Tibial nerve (tissue), 4 donors: ENCODE measurements at regions not wholly inside any gene's neighbourhood (a gene's known extent, or its start where the extent isn't known, plus 50 kb on each side); places are given as distances from the start of the nearest gene placed in this dataset.

ENCODE experiments used
- DNase-seq, 2 donors: peaks; one replicate each; pipeline ENCODE4 v3.0.0-alpha.2; 2019; ENCODE audit warnings: low spot score in 2 of 2
- H3K27ac ChIP-seq, 4 donors: fragments of 200-600 bp; sonication (generic) in 3 of 4; one replicate each; pipeline ENCODE4 v1.5.1; 2017 to 2019; ENCODE audit warnings: mild to moderate bottlenecking in 1 of 4
- H3K27me3 ChIP-seq, 2 donors: fragments of 200-600 bp; sonication (generic) in 1 of 2; one replicate each; pipeline versions ENCODE4 v1.5.1 to v1.6.0; 2017 to 2019
- H3K36me3 ChIP-seq, 3 donors: fragments of 200-600 bp; sonication (generic); one replicate each; pipeline ENCODE4 v1.5.1; 2018 to 2019
- H3K4me1 ChIP-seq, 4 donors: fragments of 200-600 bp; sonication (generic) in 3 of 4; one replicate each; pipeline ENCODE4 v1.5.1; 2017 to 2019
- H3K4me3 ChIP-seq, 4 donors: fragments of 200-600 bp; sonication (generic) in 3 of 4; one replicate each; pipeline ENCODE4 v1.5.1; 2017 to 2019; ENCODE audit warnings: mild to moderate bottlenecking in 1 of 4, moderate library complexity in 1 of 4
- H3K9me3 ChIP-seq, 4 donors: fragments of 200-600 bp; sonication (generic) in 3 of 4; one replicate each; pipeline ENCODE4 v1.5.1; 2017 to 2019
- CTCF ChIP-seq, 5 experiments: fragments of 200-600 bp in 3 of 5; fragments of 450-650 bp in 2 of 5; sonication (generic) in 3 of 5; IDR thresholded peaks; one replicate each; pipeline ENCODE4 v1.5.1; 2016 to 2019; ENCODE audit warnings: antibody characterized with exemption in 5 of 5, mild to moderate bottlenecking in 3 of 5, moderate library complexity in 2 of 5
- EP300 ChIP-seq, 2 donors: sonication (generic); formaldehyde crosslinking; IDR thresholded peaks; one replicate each; pipeline ENCODE4 v1.6.1; 2017; ENCODE audit warnings: antibody characterized with exemption in 2 of 2, mild to moderate bottlenecking in 1 of 2
- POLR2A ChIP-seq, 2 donors: fragments of 450-650 bp; IDR thresholded peaks; one replicate each; pipeline ENCODE4 v1.6.1; 2017; ENCODE audit warnings: antibody characterized with exemption in 2 of 2, mild to moderate bottlenecking in 2 of 2, moderate library complexity in 2 of 2
- WGBS, 2 donors: methylation state at CpG; one replicate each; pipeline ENCODE4 v1.1.5; 2018; 5-methylcytosine and 5-hydroxymethylcytosine counted together

GRCh38 chr3:102094506-102094905 lies 245.2 kb downstream of the NFKBIZ start:
- Histone ChIP-seq H3K27ac (no peak overlapping the region), H3K27me3 (no peaks in the 10 kb centered on the region), H3K9me3 (no peaks in the 10 kb centered on the region), H3K4me3 (no peak overlapping the region), H3K36me3 (no peaks in the 10 kb centered on the region), H3K4me1 (no peaks in the 10 kb centered on the region)
- no peak for DNase-seq
- TF ChIP-seq CTCF (IDR thresholded peaks at IDR 0.05), result no peak
- no peak for TF ChIP-seq POLR2A (IDR thresholded peaks at IDR 0.05)
- TF ChIP-seq EP300 (IDR thresholded peaks at IDR 0.05), result no peak

DNA sequence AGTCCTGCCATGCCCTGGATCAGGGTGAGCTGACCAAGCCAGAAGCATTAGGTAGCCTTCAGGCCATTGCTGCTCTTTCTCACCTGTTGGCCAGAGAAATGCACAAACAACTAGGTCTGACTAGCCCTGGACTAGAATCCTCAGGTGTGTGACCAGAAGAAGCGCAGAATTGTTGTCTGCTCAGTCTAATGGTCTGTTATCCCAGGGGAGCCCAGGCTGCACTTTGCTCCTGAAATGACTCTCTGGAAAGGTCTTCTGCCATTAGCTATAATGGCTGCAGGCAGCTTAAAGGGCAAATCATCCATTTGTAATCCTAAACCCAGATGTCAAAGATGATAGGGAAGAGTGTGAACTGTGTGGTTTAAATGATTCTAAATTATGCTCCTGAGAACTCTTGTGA lies 246.1 kb downstream of the NFKBIZ start:
- no peaks in the 10 kb centered on the region for H3K9me3 ChIP-seq
- no peaks in the 10 kb centered on the region for H3K36me3 ChIP-seq
- H3K4me1 ChIP-seq, result no peaks in the 10 kb centered on the region
- WGBS, 2 donors, result 100% methylated on average over 1 of the region's 1 CpG
- no peaks in the 10 kb centered on the region for H3K27me3 ChIP-seq
- H3K4me3 ChIP-seq, result no peak overlapping the region
- no peak for DNase-seq
- TF ChIP-seq EP300 (IDR thresholded peaks at IDR 0.05), result no peak
- no peak for TF ChIP-seq POLR2A (IDR thresholded peaks at IDR 0.05)
- TF ChIP-seq CTCF (IDR thresholded peaks at IDR 0.05), result no peak
- H3K27ac ChIP-seq, result no peak overlapping the region

GRCh38 chr3:102096066-102096465 lies 246.8 kb downstream of the NFKBIZ start:
- no peak for DNase-seq
- Histone ChIP-seq H3K9me3 (no peaks in the 10 kb centered on the region), H3K4me1 (no peaks in the 10 kb centered on the region), H3K36me3 (no peaks in the 10 kb centered on the region), H3K27ac (no peak overlapping the region), H3K27me3 (no peaks in the 10 kb centered on the region), H3K4me3 (no peak overlapping the region)
- no peak for TF ChIP-seq POLR2A (IDR thresholded peaks at IDR 0.05)
- TF ChIP-seq EP300 (IDR thresholded peaks at IDR 0.05), result no peak
- TF ChIP-seq CTCF (IDR thresholded peaks at IDR 0.05), result no peak
- 51 to 59% methylated on average over 2 of the region's 2 CpGs for WGBS, 2 donors

GRCh38 chr3:102098130-102098885 lies 249.0 kb downstream of the NFKBIZ start:
- Histone ChIP-seq H3K4me1 (no peaks in the 10 kb centered on the region), H3K9me3 (no peaks in the 10 kb centered on the region), H3K27ac (no peak overlapping the region), H3K27me3 (no peaks in the 10 kb centered on the region), H3K4me3 (no peak overlapping the region), H3K36me3 (no peaks in the 10 kb centered on the region)
- WGBS, 2 donors, result 75% methylated on average over 3 of the region's 3 CpGs
- no peak for DNase-seq
- TF ChIP-seq POLR2A (IDR thresholded peaks at IDR 0.05), result no peak

DNA sequence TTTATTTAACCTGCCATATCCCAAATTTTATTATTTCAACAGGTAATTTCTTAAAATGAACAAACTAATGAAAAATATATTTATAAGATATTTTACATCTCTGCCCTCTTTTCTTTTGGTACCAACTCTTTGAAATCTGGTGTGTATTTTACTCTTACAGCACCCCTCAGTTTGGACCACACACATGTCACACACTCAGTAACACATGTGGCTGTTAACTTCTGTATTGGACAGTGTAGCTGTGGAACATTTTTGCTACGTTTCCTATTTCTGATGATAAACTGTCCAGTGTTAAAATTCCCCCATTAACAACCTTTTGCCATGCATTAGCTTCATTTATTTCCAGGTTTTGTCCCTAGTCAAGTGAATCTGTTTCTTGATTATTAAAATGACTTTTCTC lies 250.6 kb downstream of the NFKBIZ start:
- H3K27me3 ChIP-seq, result no peaks in the 10 kb centered on the region
- H3K4me1 ChIP-seq, result no peaks in the 10 kb centered on the region
- H3K4me3 ChIP-seq, result no peak overlapping the region
- no peaks in the 10 kb centered on the region for H3K36me3 ChIP-seq
- DNase-seq, result no peak
- no peaks in the 10 kb centered on the region for H3K9me3 ChIP-seq
- WGBS, 2 donors, result 71 to 76% methylated on average over 1 of the region's 1 CpG
- no peak for TF ChIP-seq EP300 (IDR thresholded peaks at IDR 0.05)
- no peak for TF ChIP-seq CTCF (IDR thresholded peaks at IDR 0.05)
- TF ChIP-seq POLR2A (IDR thresholded peaks at IDR 0.05), result no peak
- no peak overlapping the region for H3K27ac ChIP-seq
